Middle frontal gyrus (tissue), 1 donor: ENCODE measurements at regions not wholly inside any gene's neighbourhood (a gene's known extent, or its start where the extent isn't known, plus 50 kb on each side); places are given as distances from the start of the nearest gene placed in this dataset.
"Not testable (repeated sequence)": the region's sequence is repeated elsewhere in the genome, so short reads cannot be mapped to it uniquely, and the experiment has no call there.

Source experiments
- DNase-seq: peaks from one replicate; pipeline ENCODE4 v3.0.0-alpha.2; 2015; ENCODE audit warnings: low spot score; ENCODE audit errors: extremely low spot score

- DNase-seq: no peak
These were observed 508.6 kb upstream of the FAM174A start for GRCh38 chr5:100026606-100027005.

GRCh38 chr5:100023536-100023935, 511.6 kb upstream of the FAM174A start:
- DNase-seq: no peak

GRCh38 chr5:100017520-100018262, 517.5 kb upstream of the FAM174A start:
- no peak for DNase-seq

GRCh38 chr5:100013305-100013704, 521.9 kb upstream of the FAM174A start:
- not testable (repeated sequence) for DNase-seq

GRCh38 chr5:100011160-100011559, 524.0 kb upstream of the FAM174A start:
- DNase-seq: not testable (repeated sequence)

GRCh38 chr5:100004969-100005368, 530.2 kb upstream of the FAM174A start:
- DNase-seq: no peak

GRCh38 chr5:99998319-99998718, 536.9 kb upstream of the FAM174A start:
- no peak for DNase-seq

GRCh38 chr5:99995407-99995806, 539.8 kb upstream of the FAM174A start:
- no peak for DNase-seq

GRCh38 chr5:99973779-99974178, 561.4 kb upstream of the FAM174A start:
- DNase-seq: no peak

- DNase-seq: no peak
These were observed 579.2 kb upstream of the FAM174A start for GRCh38 chr5:99955962-99956361.

GRCh38 chr5:99955006-99955405, 580.2 kb upstream of the FAM174A start:
- DNase-seq: no peak

- no peak for DNase-seq
These were observed 585.1 kb upstream of the FAM174A start for GRCh38 chr5:99949969-99950524.

GRCh38 chr5:99949361-99949760, 585.8 kb upstream of the FAM174A start:
- no peak for DNase-seq

- no peak for DNase-seq
These were observed 586.3 kb upstream of the FAM174A start for GRCh38 chr5:99948850-99949249.

- DNase-seq: no peak
These were observed 589.4 kb upstream of the FAM174A start for GRCh38 chr5:99945478-99946442.

- no peak for DNase-seq
These were observed 594.6 kb upstream of the FAM174A start for GRCh38 chr5:99940540-99940939.

- DNase-seq: no peak
These were observed 598.3 kb upstream of the FAM174A start for GRCh38 chr5:99936911-99937310.

GRCh38 chr5:99929806-99930135, 605.4 kb upstream of the FAM174A start:
- no peak for DNase-seq

GRCh38 chr5:99929067-99929805, 605.9 kb upstream of the FAM174A start:
- DNase-seq: no peak

- DNase-seq: no peak
These were observed 606.7 kb upstream of the FAM174A start for GRCh38 chr5:99928490-99928889.

GRCh38 chr5:99926463-99926862, 608.7 kb upstream of the FAM174A start:
- no peak for DNase-seq
